SU-DHL-6 (cell line): ENCODE measurements at regions not wholly inside any gene's neighbourhood (a gene's known extent, or its start where the extent isn't known, plus 50 kb on each side); places are given as distances from the start of the nearest gene placed in this dataset.

Experiments used
- H2AFZ ChIP-seq: fragments of 200-600 bp; sonication (generic); 2 replicates; pipeline ENCODE4 v1.6.1; 2014; ENCODE audit warnings: low read depth, mild to moderate bottlenecking, moderate library complexity, mixed read lengths, antibody characterized with exemption, low read length; ENCODE audit not compliant: severe bottlenecking
- H3F3A ChIP-seq: fragments of 200-600 bp; shearing (Covaris generic); 2 replicates; pipeline ENCODE4 v1.6.0; 2016; ENCODE audit warnings: antibody characterized with exemption, mild to moderate bottlenecking; ENCODE audit not compliant: insufficient read depth
- H3K27ac ChIP-seq: fragments of 200-600 bp; sonication (generic); 2 replicates; pipeline ENCODE4 v1.5.1; 2016; ENCODE audit warnings: low read depth, mild to moderate bottlenecking, low read length, moderate library complexity, mixed read lengths
- H3K27me3 ChIP-seq: fragments of 200-600 bp; sonication (generic), shearing (Covaris generic); 2 replicates; pipeline ENCODE4 v1.6.0; 2014; ENCODE audit warnings: mild to moderate bottlenecking, low read length
- H3K36me3 ChIP-seq: fragments of 200-600 bp; sonication (generic); 2 replicates; pipeline ENCODE4 v1.6.1; 2014; ENCODE audit warnings: mild to moderate bottlenecking, low read length, mixed read lengths
- H3K4me2 ChIP-seq: fragments of 300-600, 200-600 bp; shearing (Covaris generic), sonication (generic); 2 replicates; pipeline ENCODE4 v1.6.0; 2014; ENCODE audit warnings: low read length, low read depth, mild to moderate bottlenecking; ENCODE audit not compliant: poor library complexity, severe bottlenecking
- H3K4me3 ChIP-seq: fragments of 200-600 bp; sonication (generic); 2 replicates; pipeline ENCODE4 v1.5.1; 2014; ENCODE audit warnings: antibody characterized with exemption, low read length, mild to moderate bottlenecking, mixed read lengths; ENCODE audit not compliant: insufficient read depth, poor library complexity, severe bottlenecking
- H3K79me2 ChIP-seq: fragments of 200-600 bp; sonication (generic); 2 replicates; pipeline ENCODE4 v1.6.1; 2014; ENCODE audit warnings: mild to moderate bottlenecking, low read length, moderate library complexity; ENCODE audit not compliant: insufficient read depth
- H3K9ac ChIP-seq: fragments of 200-600 bp; sonication (generic); 2 replicates; pipeline ENCODE4 v1.7.0; 2014; ENCODE audit warnings: mild to moderate bottlenecking, low read length
- H3K9me2 ChIP-seq: fragments of 200-600 bp; sonication (generic); replicated peaks from 2 replicates; pipeline ENCODE4 v1.6.1; 2014; ENCODE audit warnings: low read length; ENCODE audit not compliant: insufficient read depth
- H3K9me3 ChIP-seq: fragments of 200-600 bp; sonication (generic); 2 replicates; pipeline ENCODE4 v1.6.1; 2014; ENCODE audit warnings: low read length, mixed read lengths; ENCODE audit not compliant: insufficient read depth
- H4K20me1 ChIP-seq: fragments of 200-600 bp; sonication (generic); 2 replicates; pipeline ENCODE4 v1.6.1; 2014; ENCODE audit warnings: low read depth, mild to moderate bottlenecking, antibody characterized with exemption, low read length, moderate library complexity, mixed read lengths
- EZH2phosphoT487 ChIP-seq: fragments of 200-600 bp; sonication (generic), shearing (Covaris generic); conservative IDR thresholded peaks from 2 replicates; pipeline ENCODE4 v1.6.1; 2018; ENCODE audit warnings: mild to moderate bottlenecking, antibody characterized with exemption, low read length, moderate library complexity, mixed read lengths
- TF ChIP-seq, protein P1 (sequence below): fragments of 200-600 bp; sonication (generic); IDR thresholded peaks from one replicate; pipeline ENCODE4 v1.5.1; 2017; ENCODE audit warnings: antibody characterized with exemption, mild to moderate bottlenecking, low read length, moderate library complexity; ENCODE audit not compliant: insufficient read depth, poor library complexity, severe bottlenecking

DNA sequence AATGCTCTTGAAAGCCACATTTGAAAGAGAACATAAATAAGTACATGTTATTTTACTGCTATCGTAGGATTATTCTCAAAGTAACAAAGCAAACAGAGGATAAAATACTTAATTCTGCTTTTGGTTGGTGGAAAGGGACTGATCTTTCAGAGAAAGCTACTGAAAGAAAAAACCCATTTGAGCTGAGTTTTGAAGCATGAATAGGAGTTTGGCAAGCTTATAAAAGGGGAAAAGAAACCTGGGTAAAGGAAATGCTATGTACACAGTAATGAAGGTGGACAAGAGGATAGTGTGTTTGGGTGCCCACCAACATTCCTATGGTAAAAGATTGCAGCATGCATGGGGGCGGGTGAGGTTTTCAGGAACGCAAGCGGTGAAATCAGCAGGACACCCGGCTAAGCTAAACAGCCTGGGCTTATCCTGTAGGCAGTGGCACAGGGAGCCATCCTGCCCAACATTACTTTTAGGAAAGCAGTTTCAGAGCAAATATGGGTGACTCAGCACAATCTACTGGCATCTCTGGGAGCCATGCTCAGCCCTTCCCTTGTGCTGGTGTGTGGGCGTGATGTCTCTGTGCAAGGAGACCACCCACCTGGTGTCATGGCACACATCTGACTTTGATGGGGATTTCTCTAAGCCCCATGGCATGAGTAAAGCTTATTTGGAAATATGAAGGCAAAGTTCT lies 673.9 kb upstream of the KLF4 start:
- H3K27me3 ChIP-seq: no peaks in the 10 kb centered on the region
- H4K20me1 ChIP-seq: no peaks in the 10 kb centered on the region
- H3K4me2 ChIP-seq: no peak overlapping the region
- no peaks in the 10 kb centered on the region for H3K9me2 ChIP-seq
- no peak overlapping the region for H3K4me3 ChIP-seq
- H2AFZ ChIP-seq: no peak overlapping the region
- no peak overlapping the region for H3K9ac ChIP-seq
- H3K79me2 ChIP-seq: no peaks in the 10 kb centered on the region
- no peak for TF ChIP-seq EZH2phosphoT487
- TF ChIP-seq, protein P1, sequence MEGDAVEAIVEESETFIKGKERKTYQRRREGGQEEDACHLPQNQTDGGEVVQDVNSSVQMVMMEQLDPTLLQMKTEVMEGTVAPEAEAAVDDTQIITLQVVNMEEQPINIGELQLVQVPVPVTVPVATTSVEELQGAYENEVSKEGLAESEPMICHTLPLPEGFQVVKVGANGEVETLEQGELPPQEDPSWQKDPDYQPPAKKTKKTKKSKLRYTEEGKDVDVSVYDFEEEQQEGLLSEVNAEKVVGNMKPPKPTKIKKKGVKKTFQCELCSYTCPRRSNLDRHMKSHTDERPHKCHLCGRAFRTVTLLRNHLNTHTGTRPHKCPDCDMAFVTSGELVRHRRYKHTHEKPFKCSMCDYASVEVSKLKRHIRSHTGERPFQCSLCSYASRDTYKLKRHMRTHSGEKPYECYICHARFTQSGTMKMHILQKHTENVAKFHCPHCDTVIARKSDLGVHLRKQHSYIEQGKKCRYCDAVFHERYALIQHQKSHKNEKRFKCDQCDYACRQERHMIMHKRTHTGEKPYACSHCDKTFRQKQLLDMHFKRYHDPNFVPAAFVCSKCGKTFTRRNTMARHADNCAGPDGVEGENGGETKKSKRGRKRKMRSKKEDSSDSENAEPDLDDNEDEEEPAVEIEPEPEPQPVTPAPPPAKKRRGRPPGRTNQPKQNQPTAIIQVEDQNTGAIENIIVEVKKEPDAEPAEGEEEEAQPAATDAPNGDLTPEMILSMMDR: no peak
- no peaks in the 10 kb centered on the region for H3F3A ChIP-seq
- H3K9me3 ChIP-seq: no peaks in the 10 kb centered on the region
- no peaks in the 10 kb centered on the region for H3K36me3 ChIP-seq
- H3K27ac ChIP-seq: no peak overlapping the region

DNA sequence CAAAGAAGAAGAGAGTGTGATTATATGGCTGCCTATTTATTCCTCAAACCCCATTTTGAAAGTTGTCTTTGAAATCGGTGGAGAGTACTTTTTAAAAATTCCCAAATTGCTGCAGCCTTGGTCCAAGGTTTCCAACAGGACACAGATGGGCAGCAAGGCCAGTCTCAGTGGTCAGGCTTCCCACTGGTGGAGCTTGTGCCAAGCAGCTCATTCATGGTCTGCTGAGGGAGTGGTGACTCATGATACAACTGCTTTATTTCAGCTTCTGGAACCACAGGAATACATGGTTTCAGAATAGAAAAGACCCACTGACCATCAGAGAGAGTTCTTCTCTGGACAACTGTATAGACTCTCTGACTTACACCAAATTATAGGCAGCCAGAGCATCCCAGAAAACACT lies 673.1 kb upstream of the KLF4 start:
- no peak overlapping the region for H3K9ac ChIP-seq
- H3K27me3 ChIP-seq: no peaks in the 10 kb centered on the region
- no peak overlapping the region for H3K27ac ChIP-seq
- no peak overlapping the region for H3K4me2 ChIP-seq
- H4K20me1 ChIP-seq: no peaks in the 10 kb centered on the region
- H3K4me3 ChIP-seq: no peak overlapping the region
- H3K79me2 ChIP-seq: no peaks in the 10 kb centered on the region
- no peaks in the 10 kb centered on the region for H3K9me2 ChIP-seq
- H3F3A ChIP-seq: no peaks in the 10 kb centered on the region
- no peaks in the 10 kb centered on the region for H3K9me3 ChIP-seq
- H2AFZ ChIP-seq: no peak overlapping the region
- H3K36me3 ChIP-seq: no peaks in the 10 kb centered on the region
- no peak for TF ChIP-seq EZH2phosphoT487
- TF ChIP-seq, protein P1: no peak

DNA sequence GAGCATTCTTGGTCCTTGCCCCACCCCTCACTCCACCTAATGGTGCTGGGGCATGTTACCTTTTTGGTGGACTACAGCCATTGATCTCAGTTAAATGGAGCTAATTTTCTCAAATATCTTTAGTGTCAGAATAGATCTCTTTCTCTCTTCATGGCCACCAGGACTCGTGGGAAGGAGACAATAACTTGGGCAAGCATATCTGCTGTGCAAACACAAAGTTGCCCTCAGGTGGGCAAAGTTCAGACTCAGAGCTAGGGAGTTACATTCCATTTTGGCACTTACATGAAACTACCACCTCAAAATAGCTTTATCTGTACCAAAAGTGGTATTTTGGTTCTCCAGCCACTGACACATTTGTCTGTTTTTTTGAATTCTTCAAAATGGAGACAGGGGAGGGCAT lies 671.9 kb upstream of the KLF4 start:
- no peak overlapping the region for H3K4me3 ChIP-seq
- no peaks in the 10 kb centered on the region for H4K20me1 ChIP-seq
- no peak overlapping the region for H3K27ac ChIP-seq
- TF ChIP-seq, protein P1: no peak
- no peak for TF ChIP-seq EZH2phosphoT487
- H3K4me2 ChIP-seq: no peak overlapping the region
- H3K36me3 ChIP-seq: no peaks in the 10 kb centered on the region
- no peaks in the 10 kb centered on the region for H3K27me3 ChIP-seq
- H3K79me2 ChIP-seq: no peaks in the 10 kb centered on the region
- no peaks in the 10 kb centered on the region for H3K9me3 ChIP-seq
- no peak overlapping the region for H3K9ac ChIP-seq
- no peaks in the 10 kb centered on the region for H3K9me2 ChIP-seq
- no peaks in the 10 kb centered on the region for H3F3A ChIP-seq
- no peak overlapping the region for H2AFZ ChIP-seq
